ENCODE measurements at regions not wholly inside any gene's neighbourhood (a gene's known extent, or its start where the extent isn't known, plus 50 kb on each side); places are given as distances from the start of the nearest gene placed in this dataset.
"Not testable (repeated sequence)": the region's sequence is repeated elsewhere in the genome, so short reads cannot be mapped to it uniquely, and the experiment has no call there.

DNA sequence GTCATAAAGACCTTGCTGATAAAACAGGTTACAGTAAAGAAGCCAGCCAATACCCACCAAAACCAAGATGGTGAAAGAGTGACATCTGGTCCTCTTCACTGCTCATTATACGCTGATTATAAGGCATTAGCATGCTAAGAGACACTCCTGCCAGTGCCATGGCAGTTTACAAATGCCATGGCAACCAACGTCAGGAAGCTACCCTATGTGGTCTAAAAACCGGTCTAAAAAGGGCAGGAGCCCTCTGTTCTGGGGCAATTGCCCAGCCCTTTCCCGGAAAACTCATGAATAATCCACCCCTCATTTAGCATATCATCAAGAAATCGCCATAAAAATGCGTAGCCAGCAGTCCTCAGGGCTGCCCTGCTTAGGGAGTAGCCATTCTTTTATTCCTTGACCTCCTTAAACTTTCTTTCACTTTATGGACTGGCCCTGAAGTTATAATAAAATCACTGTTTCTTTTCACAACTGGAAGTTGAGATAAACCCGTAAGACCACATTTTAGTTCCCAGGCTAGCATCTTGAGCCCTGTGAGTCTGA lies 260.5 kb upstream of the FAT1 start (continued):
- TF ChIP-seq, protein P1, sequence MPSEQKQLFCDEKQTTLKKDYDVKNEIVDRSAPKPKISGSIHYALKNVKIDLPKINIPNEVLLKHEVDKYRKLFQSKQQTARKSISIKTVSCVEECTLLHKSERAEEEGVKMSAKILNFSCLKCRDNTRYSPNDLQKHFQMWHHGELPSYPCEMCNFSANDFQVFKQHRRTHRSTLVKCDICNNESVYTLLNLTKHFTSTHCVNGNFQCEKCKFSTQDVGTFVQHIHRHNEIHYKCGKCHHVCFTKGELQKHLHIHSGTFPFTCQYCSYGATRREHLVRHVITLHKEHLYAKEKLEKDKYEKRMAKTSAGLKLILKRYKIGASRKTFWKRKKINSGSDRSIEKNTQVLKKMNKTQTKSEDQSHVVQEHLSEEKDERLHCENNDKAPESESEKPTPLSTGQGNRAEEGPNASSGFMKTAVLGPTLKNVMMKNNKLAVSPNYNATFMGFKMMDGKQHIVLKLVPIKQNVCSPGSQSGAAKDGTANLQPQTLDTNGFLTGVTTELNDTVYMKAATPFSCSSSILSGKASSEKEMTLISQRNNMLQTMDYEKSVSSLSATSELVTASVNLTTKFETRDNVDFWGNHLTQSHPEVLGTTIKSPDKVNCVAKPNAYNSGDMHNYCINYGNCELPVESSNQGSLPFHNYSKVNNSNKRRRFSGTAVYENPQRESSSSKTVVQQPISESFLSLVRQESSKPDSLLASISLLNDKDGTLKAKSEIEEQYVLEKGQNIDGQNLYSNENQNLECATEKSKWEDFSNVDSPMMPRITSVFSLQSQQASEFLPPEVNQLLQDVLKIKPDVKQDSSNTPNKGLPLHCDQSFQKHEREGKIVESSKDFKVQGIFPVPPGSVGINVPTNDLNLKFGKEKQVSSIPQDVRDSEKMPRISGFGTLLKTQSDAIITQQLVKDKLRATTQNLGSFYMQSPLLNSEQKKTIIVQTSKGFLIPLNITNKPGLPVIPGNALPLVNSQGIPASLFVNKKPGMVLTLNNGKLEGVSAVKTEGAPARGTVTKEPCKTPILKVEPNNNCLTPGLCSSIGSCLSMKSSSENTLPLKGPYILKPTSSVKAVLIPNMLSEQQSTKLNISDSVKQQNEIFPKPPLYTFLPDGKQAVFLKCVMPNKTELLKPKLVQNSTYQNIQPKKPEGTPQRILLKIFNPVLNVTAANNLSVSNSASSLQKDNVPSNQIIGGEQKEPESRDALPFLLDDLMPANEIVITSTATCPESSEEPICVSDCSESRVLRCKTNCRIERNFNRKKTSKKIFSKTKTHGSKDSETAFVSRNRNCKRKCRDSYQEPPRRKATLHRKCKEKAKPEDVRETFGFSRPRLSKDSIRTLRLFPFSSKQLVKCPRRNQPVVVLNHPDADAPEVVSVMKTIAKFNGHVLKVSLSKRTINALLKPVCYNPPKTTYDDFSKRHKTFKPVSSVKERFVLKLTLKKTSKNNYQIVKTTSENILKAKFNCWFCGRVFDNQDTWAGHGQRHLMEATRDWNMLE (tag by site-specific recombination; conservative IDR thresholded peaks at IDR 0.05; ENCODE audit: low read depth) = no peak
- TF ChIP-seq ZNF558 (tag by site-specific recombination; IDR thresholded peaks at IDR 0.05) (no peak), ZNF274 (IDR thresholded peaks at IDR 0.05; ENCODE audit: low read length) (no peak), ZNF274 (tag by site-specific recombination; IDR thresholded peaks at IDR 0.05; ENCODE audit: borderline replicate concordance) (no peak), ZNF16 (tag by site-specific recombination; IDR thresholded peaks at IDR 0.05; ENCODE audit: low read depth) (no peak)

DNA sequence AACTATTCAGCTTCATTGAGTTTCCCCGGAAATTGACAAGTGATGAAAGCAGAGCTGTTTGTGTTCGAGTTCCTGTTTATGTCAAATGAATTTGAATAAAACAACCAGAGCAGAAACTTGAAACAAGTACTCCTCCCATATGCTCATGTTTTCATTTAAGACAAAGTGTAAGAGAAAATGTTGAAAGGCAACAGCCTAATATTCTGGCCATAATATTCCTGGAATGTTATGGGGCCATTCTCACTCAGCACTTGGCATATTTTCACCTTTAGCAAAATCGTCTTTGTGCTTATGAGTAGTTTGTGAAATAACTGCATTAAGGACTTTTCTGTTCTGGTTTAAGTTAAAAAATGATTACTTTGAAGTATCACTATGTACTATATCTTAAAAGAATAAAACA lies 276.0 kb upstream of the FAT1 start:
- no peak for TF ChIP-seq ZNF174 (tag by site-specific recombination; IDR thresholded peaks at IDR 0.05)
- TF ChIP-seq, protein P2, sequence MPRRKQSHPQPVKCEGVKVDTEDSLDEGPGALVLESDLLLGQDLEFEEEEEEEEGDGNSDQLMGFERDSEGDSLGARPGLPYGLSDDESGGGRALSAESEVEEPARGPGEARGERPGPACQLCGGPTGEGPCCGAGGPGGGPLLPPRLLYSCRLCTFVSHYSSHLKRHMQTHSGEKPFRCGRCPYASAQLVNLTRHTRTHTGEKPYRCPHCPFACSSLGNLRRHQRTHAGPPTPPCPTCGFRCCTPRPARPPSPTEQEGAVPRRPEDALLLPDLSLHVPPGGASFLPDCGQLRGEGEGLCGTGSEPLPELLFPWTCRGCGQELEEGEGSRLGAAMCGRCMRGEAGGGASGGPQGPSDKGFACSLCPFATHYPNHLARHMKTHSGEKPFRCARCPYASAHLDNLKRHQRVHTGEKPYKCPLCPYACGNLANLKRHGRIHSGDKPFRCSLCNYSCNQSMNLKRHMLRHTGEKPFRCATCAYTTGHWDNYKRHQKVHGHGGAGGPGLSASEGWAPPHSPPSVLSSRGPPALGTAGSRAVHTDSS (tag by site-specific recombination; IDR thresholded peaks at IDR 0.05) = no peak
- no peak for TF ChIP-seq HOXD13 (CRISPR knock-in tag; IDR thresholded peaks at IDR 0.05; ENCODE audit: borderline replicate concordance)
- TF ChIP-seq, protein P3, sequence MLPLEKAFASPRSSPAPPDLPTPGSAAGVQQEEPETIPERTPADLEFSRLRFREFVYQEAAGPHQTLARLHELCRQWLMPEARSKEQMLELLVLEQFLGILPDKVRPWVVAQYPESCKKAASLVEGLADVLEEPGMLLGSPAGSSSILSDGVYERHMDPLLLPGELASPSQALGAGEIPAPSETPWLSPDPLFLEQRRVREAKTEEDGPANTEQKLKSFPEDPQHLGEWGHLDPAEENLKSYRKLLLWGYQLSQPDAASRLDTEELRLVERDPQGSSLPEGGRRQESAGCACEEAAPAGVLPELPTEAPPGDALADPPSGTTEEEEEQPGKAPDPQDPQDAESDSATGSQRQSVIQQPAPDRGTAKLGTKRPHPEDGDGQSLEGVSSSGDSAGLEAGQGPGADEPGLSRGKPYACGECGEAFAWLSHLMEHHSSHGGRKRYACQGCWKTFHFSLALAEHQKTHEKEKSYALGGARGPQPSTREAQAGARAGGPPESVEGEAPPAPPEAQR (tag by site-specific recombination; IDR thresholded peaks at IDR 0.05) = no peak
- Histone ChIP-seq H3K27ac (ENCODE audit: extremely low read depth, low read depth, low read length) (no peak overlapping the region), H3K4me3 (ENCODE audit: low read depth, low read length) (no peak overlapping the region), H3K36me3 (ENCODE audit: control insufficient read depth in 2 of 2, insufficient read depth in 1 of 2, low read length in 2 of 2) (no peaks in the 10 kb centered on the region), H3K4me1 (ENCODE audit: control insufficient read depth, insufficient read depth, low read length) (no peaks in the 10 kb centered on the region), H3K9me3 (ENCODE audit: control insufficient read depth, insufficient read depth, low read depth, low read length) (no peaks in the 10 kb centered on the region)
- CTCF ChIA-PET = no interaction called here
- POLR2A ChIA-PET = no interaction called here

DNA sequence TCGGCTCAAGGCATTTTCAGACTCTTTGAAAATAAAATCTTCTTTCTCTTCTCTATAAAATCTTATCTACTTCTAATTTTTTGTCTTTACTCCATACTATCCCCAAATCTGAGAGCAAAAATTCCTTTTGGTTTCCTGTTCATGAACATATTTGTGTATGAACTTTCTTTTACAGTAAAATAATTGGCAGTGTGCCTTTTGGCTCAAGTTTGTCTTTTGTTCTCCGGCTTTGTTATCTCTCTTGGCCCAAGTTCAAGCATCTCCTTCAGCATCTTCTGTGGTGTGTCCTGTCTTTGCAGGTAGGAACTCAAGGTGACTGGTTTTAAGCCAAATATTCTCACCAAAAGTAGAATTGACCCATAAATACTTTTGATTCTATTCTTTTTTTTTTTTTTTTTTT lies 276.6 kb upstream of the FAT1 start:
- H3K36me3 ChIP-seq (ENCODE audit: control insufficient read depth in 2 of 2, insufficient read depth in 1 of 2, low read length in 2 of 2) = no peaks in the 10 kb centered on the region
- no peaks in the 10 kb centered on the region for H3K4me1 ChIP-seq (ENCODE audit: control insufficient read depth, insufficient read depth, low read length)
- ChIA-PET POLR2A (no interaction called here), CTCF (no interaction called here)
- TF ChIP-seq ZNF394 (tag by site-specific recombination; IDR thresholded peaks at IDR 0.05; ENCODE audit: borderline replicate concordance) (no peak), ZFP3 (tag by site-specific recombination; IDR thresholded peaks at IDR 0.05; ENCODE audit: low read depth) (no peak), ZNF501 (tag by site-specific recombination; IDR thresholded peaks at IDR 0.05) (no peak), ZNF548 (tag by site-specific recombination; IDR thresholded peaks at IDR 0.05) (no peak)
- TF ChIP-seq, protein P4, sequence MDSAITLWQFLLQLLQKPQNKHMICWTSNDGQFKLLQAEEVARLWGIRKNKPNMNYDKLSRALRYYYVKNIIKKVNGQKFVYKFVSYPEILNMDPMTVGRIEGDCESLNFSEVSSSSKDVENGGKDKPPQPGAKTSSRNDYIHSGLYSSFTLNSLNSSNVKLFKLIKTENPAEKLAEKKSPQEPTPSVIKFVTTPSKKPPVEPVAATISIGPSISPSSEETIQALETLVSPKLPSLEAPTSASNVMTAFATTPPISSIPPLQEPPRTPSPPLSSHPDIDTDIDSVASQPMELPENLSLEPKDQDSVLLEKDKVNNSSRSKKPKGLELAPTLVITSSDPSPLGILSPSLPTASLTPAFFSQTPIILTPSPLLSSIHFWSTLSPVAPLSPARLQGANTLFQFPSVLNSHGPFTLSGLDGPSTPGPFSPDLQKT (IDR thresholded peaks at IDR 0.05; ENCODE audit: borderline replicate concordance, low read depth, low read length) = no peak
- TF ChIP-seq, protein P5, sequence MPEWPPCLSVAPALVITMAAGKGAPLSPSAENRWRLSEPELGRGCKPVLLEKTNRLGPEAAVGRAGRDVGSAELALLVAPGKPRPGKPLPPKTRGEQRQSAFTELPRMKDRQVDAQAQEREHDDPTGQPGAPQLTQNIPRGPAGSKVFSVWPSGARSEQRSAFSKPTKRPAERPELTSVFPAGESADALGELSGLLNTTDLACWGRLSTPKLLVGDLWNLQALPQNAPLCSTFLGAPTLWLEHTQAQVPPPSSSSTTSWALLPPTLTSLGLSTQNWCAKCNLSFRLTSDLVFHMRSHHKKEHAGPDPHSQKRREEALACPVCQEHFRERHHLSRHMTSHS (tag by site-specific recombination; IDR thresholded peaks at IDR 0.05) = no peak
- H3K27ac ChIP-seq (ENCODE audit: extremely low read depth, low read depth, low read length) = no peak overlapping the region
- H3K9me3 ChIP-seq (ENCODE audit: control insufficient read depth, insufficient read depth, low read depth, low read length) = no peaks in the 10 kb centered on the region
- no peak overlapping the region for H3K4me3 ChIP-seq (ENCODE audit: low read depth, low read length)

DNA sequence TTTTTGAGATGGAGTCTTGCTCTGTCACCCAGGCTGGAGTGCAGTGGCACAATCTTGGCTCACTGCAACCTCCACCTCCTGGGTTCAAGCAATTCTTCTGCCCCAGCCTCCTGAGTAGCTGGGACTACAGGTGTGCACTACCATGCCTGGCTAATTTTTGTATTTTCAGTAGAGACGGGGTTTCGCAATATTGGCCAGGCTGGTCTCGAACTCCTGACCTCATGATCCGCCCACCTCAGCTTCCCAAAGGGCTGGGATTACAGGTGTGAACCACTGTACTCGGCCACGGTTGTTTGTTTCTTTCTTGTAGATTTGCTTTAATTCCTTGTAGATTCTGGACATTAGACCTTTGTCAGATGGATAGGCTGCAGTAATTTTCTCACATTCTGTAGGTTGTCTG lies 278.5 kb upstream of the FAT1 start:
- H3K4me3 ChIP-seq (ENCODE audit: low read depth, low read length); H3K9me3 ChIP-seq (ENCODE audit: control insufficient read depth, insufficient read depth, low read depth, low read length); H3K27ac ChIP-seq (ENCODE audit: extremely low read depth, low read depth, low read length); CTCF ChIA-PET; POLR2A ChIA-PET; H3K4me1 ChIP-seq (ENCODE audit: control insufficient read depth, insufficient read depth, low read length); H3K36me3 ChIP-seq (ENCODE audit: control insufficient read depth in 2 of 2, insufficient read depth in 1 of 2, low read length in 2 of 2): not testable (repeated sequence)

Measured in HEK293 (cell line).